Muscle layer of colon (tissue), 2 donors: ENCODE measurements at regions not wholly inside any gene's neighbourhood (a gene's known extent, or its start where the extent isn't known, plus 50 kb on each side); places are given as distances from the start of the nearest gene placed in this dataset.
"Not testable (repeated sequence)": the region's sequence is repeated elsewhere in the genome, so short reads cannot be mapped to it uniquely, and the experiment has no call there.

Experiments used
- H3K27ac ChIP-seq: one replicate; pipeline ENCODE4 v1.7.0; 2013; ENCODE audit warnings: low read depth, mild to moderate bottlenecking, low read length, moderate library complexity
- H3K27me3 ChIP-seq, 2 donors: one replicate each; pipeline ENCODE4 v1.7.0; 2013; ENCODE audit warnings: low read length in 2 of 2, mild to moderate bottlenecking in 2 of 2; ENCODE audit not compliant: insufficient read depth in 2 of 2, control insufficient read depth in 1 of 2
- H3K36me3 ChIP-seq: one replicate; pipeline ENCODE4 v1.7.0; 2013; ENCODE audit warnings: mild to moderate bottlenecking, low read length; ENCODE audit not compliant: insufficient read depth
- H3K4me1 ChIP-seq: one replicate; pipeline ENCODE4 v1.7.0; 2013; ENCODE audit warnings: mild to moderate bottlenecking, low read length; ENCODE audit not compliant: insufficient read depth
- H3K4me3 ChIP-seq, 2 donors: one replicate each; pipeline ENCODE4 v1.7.0; 2013; ENCODE audit warnings: low read length in 2 of 2, low read depth in 1 of 2, mild to moderate bottlenecking in 1 of 2, moderate library complexity in 1 of 2
- H3K9ac ChIP-seq: one replicate; pipeline ENCODE4 v1.7.0; 2013; ENCODE audit warnings: low read length
- H3K9me3 ChIP-seq: one replicate; pipeline ENCODE4 v1.7.0; 2013; ENCODE audit warnings: mild to moderate bottlenecking, low read length
- donor health status: abdominal sarcoma.
- donor health status: Adenocarcinoma of cecum.

DNA sequence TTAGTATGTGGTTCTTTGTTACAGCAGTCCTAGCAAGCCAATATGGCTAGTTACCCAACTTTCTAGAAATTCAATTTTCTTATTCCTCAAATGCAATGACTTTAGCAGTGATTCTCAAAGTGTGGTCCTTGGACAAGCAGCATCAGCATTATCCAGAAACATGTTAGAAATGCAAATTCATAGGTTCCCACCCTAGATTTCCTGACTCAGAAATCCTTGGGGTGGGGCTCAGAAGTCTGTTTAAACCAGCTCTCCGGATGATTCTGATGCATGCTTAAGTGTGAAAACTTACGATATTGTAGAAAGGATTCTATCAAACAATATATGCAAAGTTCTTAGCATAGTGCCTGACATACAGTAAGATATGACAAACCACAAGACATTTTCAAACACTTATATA is 757.1 kb downstream of the DHX35 start:
- H3K27ac ChIP-seq, result no peak overlapping the region
- H3K4me1 ChIP-seq, result peaks cover 7% of the 10 kb centered on the region
- no peaks in the 10 kb centered on the region for H3K36me3 ChIP-seq
- H3K9me3 ChIP-seq, result no peaks in the 10 kb centered on the region
- no peak overlapping the region for H3K4me3 ChIP-seq
- H3K9ac ChIP-seq, result no peak overlapping the region
- H3K27me3 ChIP-seq, result no peaks in the 10 kb centered on the region

GRCh38 chr20:39717936-39718335 is 755.8 kb downstream of the DHX35 start:
- Histone ChIP-seq H3K27ac (no peak overlapping the region), H3K4me1 (peaks cover 7% of the 10 kb centered on the region), H3K9me3 (no peaks in the 10 kb centered on the region), H3K9ac (no peak overlapping the region), H3K27me3 (no peaks in the 10 kb centered on the region), H3K4me3 (no peak overlapping the region), H3K36me3 (no peaks in the 10 kb centered on the region)

GRCh38 chr20:39716796-39717341 is 754.7 kb downstream of the DHX35 start:
- Histone ChIP-seq H3K27ac (no peak overlapping the region), H3K36me3 (no peaks in the 10 kb centered on the region), H3K9ac (no peak overlapping the region), H3K9me3 (no peaks in the 10 kb centered on the region), H3K4me3 (no peak overlapping the region), H3K4me1 (peaks cover 7% of the 10 kb centered on the region), H3K27me3 (no peaks in the 10 kb centered on the region)

DNA sequence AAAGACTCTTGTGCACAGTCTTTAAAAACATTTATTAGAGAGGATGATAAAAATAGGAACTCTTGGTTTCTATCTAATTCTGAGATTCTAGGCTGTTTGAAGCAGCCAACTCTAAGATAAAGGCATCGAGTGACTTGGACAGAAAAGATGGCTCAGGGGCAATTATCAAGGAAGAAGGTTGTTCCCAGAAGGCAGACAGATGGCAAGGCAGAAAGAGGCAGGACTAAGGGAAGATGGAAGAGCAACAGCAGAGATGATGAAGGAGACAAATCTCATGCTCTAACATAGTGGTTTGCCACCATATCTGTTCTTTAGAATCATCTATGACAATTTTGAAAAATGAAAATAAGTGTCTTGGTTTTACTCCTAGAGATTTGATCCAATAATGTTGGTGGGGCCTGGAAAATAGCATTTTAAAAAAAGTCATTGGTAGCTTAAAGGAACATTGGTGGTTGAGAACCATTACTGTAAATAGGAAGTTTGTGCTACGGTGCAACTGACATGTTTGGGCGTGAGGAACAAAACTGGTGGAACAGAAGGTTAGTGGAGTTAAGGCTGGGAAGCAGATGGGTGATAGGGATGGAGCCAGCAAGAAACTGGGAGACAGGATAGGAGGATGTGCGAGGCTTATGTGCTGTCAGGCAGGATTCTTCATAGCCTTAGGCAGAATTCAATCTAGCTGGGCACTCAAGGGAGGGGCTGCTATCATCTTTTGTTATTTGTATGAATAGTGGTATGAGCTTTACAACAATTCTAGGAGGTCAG is 751.1 kb downstream of the DHX35 start:
- peaks cover 7% of the 10 kb centered on the region for H3K4me1 ChIP-seq
- H3K27ac ChIP-seq, result no peak overlapping the region
- H3K9me3 ChIP-seq, result no peaks in the 10 kb centered on the region
- H3K9ac ChIP-seq, result no peak overlapping the region
- no peak overlapping the region for H3K4me3 ChIP-seq
- H3K36me3 ChIP-seq, result no peaks in the 10 kb centered on the region
- H3K27me3 ChIP-seq, result no peaks in the 10 kb centered on the region

- Histone ChIP-seq H3K4me1 (peaks cover 30% of the 10 kb centered on the region), H3K4me3 (no peak overlapping the region), H3K27ac (no peak overlapping the region), H3K9ac (no peak overlapping the region), H3K27me3 (no peaks in the 10 kb centered on the region), H3K36me3 (no peaks in the 10 kb centered on the region), H3K9me3 (no peaks in the 10 kb centered on the region)
Observed at GRCh38 chr20:39706184-39706663, 744.1 kb downstream of the DHX35 start.

DNA sequence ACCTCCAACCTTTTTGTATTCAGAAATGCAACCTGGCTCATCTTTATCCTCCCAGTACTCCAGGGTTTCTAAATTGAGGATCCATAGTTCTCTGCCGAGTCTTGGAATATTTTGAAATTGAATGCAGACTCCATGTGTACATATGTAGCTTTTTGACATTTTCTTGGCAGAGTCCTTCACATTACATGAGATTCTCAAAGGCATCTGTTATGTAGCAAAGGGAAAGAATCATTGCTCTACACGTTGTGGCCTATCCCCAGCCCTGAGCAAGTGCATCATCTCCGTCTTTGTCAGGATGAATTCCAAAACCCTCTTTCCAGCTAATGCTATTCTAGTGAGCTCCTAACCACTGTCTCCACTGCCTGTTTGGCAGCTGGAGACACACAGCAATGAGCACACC is 742.9 kb downstream of the DHX35 start:
- Histone ChIP-seq H3K27ac (no peak overlapping the region), H3K27me3 (no peaks in the 10 kb centered on the region), H3K36me3 (no peaks in the 10 kb centered on the region), H3K4me1 (peaks cover 30% of the 10 kb centered on the region), H3K9me3 (no peaks in the 10 kb centered on the region), H3K4me3 (no peak overlapping the region), H3K9ac (no peak overlapping the region)

GRCh38 chr20:39703357-39703756 is 741.2 kb downstream of the DHX35 start:
- not testable (repeated sequence) for H3K27ac ChIP-seq, H3K4me3 ChIP-seq, H3K9me3 ChIP-seq, H3K9ac ChIP-seq, H3K36me3 ChIP-seq, H3K27me3 ChIP-seq
- peaks cover 37% of the 10 kb centered on the region for H3K4me1 ChIP-seq

DNA sequence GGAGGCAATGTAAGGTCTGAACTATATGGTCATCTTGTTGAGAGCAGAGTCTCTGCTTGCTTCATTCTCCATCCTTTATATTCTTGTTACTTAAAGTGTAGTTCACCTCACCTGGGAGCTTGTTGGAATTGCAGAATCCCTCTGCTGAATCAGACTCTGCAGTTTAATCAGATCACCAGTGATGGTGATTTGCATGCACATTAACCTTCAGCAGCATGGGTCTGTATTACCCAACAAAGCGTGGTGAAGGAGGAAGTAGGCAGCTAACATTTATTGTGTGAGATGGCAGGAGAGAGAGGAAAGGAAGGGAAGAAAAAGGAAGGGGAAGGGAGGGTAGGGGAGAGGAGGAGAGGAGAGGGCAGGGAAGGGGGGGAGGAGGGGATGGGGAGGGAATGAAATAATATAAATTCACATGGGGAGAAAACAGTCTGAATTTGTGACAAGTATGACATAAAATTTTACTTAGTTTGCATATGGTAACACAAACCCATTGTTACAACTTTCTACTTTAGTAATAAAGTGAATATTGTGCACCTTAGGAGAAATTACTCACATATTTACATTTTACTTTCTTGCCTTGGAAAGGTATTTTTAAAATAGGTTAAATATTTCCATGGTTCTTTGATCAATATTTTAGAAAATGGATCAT is 740.7 kb downstream of the DHX35 start:
- H3K9ac ChIP-seq, result no peak overlapping the region
- no peak overlapping the region for H3K27ac ChIP-seq
- no peak overlapping the region for H3K4me3 ChIP-seq
- H3K27me3 ChIP-seq, result no peaks in the 10 kb centered on the region
- H3K9me3 ChIP-seq, result no peaks in the 10 kb centered on the region
- H3K4me1 ChIP-seq, result peaks cover 37% of the 10 kb centered on the region
- no peaks in the 10 kb centered on the region for H3K36me3 ChIP-seq

DNA sequence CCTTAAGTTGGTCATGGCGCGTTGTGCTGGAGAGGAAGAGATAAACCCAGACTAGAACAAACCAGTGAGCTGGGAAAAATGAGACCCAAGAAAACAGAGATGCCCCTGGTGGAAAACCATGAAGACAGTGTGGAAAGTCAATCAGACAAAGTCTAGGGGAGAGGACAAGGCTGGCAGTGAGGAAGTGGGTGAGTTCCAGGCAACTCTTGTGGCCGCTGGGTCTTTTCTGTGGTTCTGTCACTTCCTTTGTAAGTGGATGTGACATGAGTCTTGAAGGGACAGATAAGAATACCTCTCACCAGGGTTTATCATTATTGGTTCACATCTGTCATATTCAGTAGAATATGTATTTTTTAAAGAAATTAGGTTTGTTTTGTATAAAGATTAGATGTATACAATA is 738.4 kb downstream of the DHX35 start:
- Histone ChIP-seq H3K9me3 (no peaks in the 10 kb centered on the region), H3K4me1 (peaks cover 21% of the 10 kb centered on the region), H3K36me3 (no peaks in the 10 kb centered on the region)

GRCh38 chr20:39699166-39699725 is 737.1 kb downstream of the DHX35 start:
- Histone ChIP-seq H3K27me3 (no peaks in the 10 kb centered on the region), H3K4me3 (no peak overlapping the region), H3K36me3 (no peaks in the 10 kb centered on the region), H3K9me3 (no peaks in the 10 kb centered on the region), H3K9ac (no peak overlapping the region), H3K4me1 (peaks cover 12% of the 10 kb centered on the region), H3K27ac (no peak overlapping the region)

More for the DNA sequence above, 738.4 kb downstream of the DHX35 start:
- no peak overlapping the region for H3K4me3 ChIP-seq
- no peak overlapping the region for H3K9ac ChIP-seq
- no peak overlapping the region for H3K27ac ChIP-seq
- no peaks in the 10 kb centered on the region for H3K27me3 ChIP-seq

- no peaks in the 10 kb centered on the region for H3K9me3 ChIP-seq
- peaks cover 7% of the 10 kb centered on the region for H3K4me1 ChIP-seq
- no peaks in the 10 kb centered on the region for H3K36me3 ChIP-seq
- no peaks in the 10 kb centered on the region for H3K27me3 ChIP-seq
- no peak overlapping the region for H3K4me3 ChIP-seq
- H3K9ac ChIP-seq, result no peak overlapping the region
- no peak overlapping the region for H3K27ac ChIP-seq
Observed at GRCh38 chr20:39698752-39699151, 736.6 kb downstream of the DHX35 start.
